ENCODE measurements at regions not wholly inside any gene's neighbourhood (a gene's known extent, or its start where the extent isn't known, plus 50 kb on each side); places are given as distances from the start of the nearest gene placed in this dataset.

GRCh38 chrX:45711231-45711630 is 510.6 kb upstream of the DIPK2B start:
- Histone ChIP-seq H3K36me3 (ENCODE audit: control insufficient read depth, insufficient read depth, low read length) (no peaks in the 10 kb centered on the region), H3K27me3 (ENCODE audit: control insufficient read depth, insufficient read depth, low read length) (no peaks in the 10 kb centered on the region), H3K4me3 (ENCODE audit: low read depth, low read length) (no peak overlapping the region)
- no peak for TF ChIP-seq CTCF (IDR thresholded peaks at IDR 0.05; ENCODE audit: insufficient read depth, low read depth, low read length)
- no peak for DNase-seq (ENCODE audit: low read depth)
- ChIA-PET POLR2A (interaction anchor here (1.0 kb wide), 1 partner anchor 195 kb away, joined by 5 read pairs; no protein-coding TSS in a partner anchor), CTCF (interaction anchor here (0.8 kb wide), 1 partner anchor 58 kb away, joined by 4 read pairs; no protein-coding TSS in a partner anchor)

- Histone ChIP-seq H3K4me3 (ENCODE audit: low read depth, low read length) (no peak overlapping the region), H3K27me3 (ENCODE audit: control insufficient read depth, insufficient read depth, low read length) (no peaks in the 10 kb centered on the region), H3K36me3 (ENCODE audit: control insufficient read depth, insufficient read depth, low read length) (no peaks in the 10 kb centered on the region)
- DNase-seq (ENCODE audit: low read depth) = peak; percentile 89
- POLR2A ChIA-PET = interaction anchor here (0.8 to 1.1 kb wide), 4 partner anchors 41 to 230 kb away, joined by 3 to 5 read pairs (median 4); no protein-coding TSS in a partner anchor
- CTCF ChIA-PET = interaction anchor here (0.8 to 1.5 kb wide), 4 partner anchors 10 to 388 kb away, joined by 3 to 4 read pairs (median 3); no protein-coding TSS in a partner anchor
- no peak for TF ChIP-seq CTCF (IDR thresholded peaks at IDR 0.05; ENCODE audit: insufficient read depth, low read depth, low read length)
These were observed 509.6 kb upstream of the DIPK2B start for GRCh38 chrX:45710081-45710801.

- ChIA-PET CTCF (interaction anchor here (0.6 to 1.5 kb wide), 3 partner anchors 9 to 1030 kb away, joined by 3 to 4 read pairs (median 3); no protein-coding TSS in a partner anchor), POLR2A (no interaction called here)
These were observed 508.7 kb upstream of the DIPK2B start for GRCh38 chrX:45709381-45709780.

GRCh38 chrX:45699158-45699557 is 498.5 kb upstream of the DIPK2B start:
- DNase-seq (ENCODE audit: low read depth) = no peak
- H3K36me3 ChIP-seq (ENCODE audit: control insufficient read depth, insufficient read depth, low read length) = no peaks in the 10 kb centered on the region
- no peak overlapping the region for H3K4me3 ChIP-seq (ENCODE audit: low read depth, low read length)
- ChIA-PET CTCF (no interaction called here), POLR2A (interaction anchor here (0.6 kb wide), 1 partner anchor 9 kb away, joined by 4 read pairs; no protein-coding TSS in a partner anchor)
- H3K27me3 ChIP-seq (ENCODE audit: control insufficient read depth, insufficient read depth, low read length) = no peaks in the 10 kb centered on the region
- TF ChIP-seq CTCF (IDR thresholded peaks at IDR 0.05; ENCODE audit: insufficient read depth, low read depth, low read length) = no peak

More at GRCh38 chrX:45709381-45709780, 508.7 kb upstream of the DIPK2B start:
- DNase-seq (ENCODE audit: low read depth) = no peak
- no peaks in the 10 kb centered on the region for H3K27me3 ChIP-seq (ENCODE audit: control insufficient read depth, insufficient read depth, low read length)
- no peak overlapping the region for H3K4me3 ChIP-seq (ENCODE audit: low read depth, low read length)
- no peaks in the 10 kb centered on the region for H3K36me3 ChIP-seq (ENCODE audit: control insufficient read depth, insufficient read depth, low read length)
- TF ChIP-seq CTCF (IDR thresholded peaks at IDR 0.05; ENCODE audit: insufficient read depth, low read depth, low read length) = no peak

- no peak for DNase-seq (ENCODE audit: low read depth)
- TF ChIP-seq CTCF (IDR thresholded peaks at IDR 0.05; ENCODE audit: insufficient read depth, low read depth, low read length) = no peak
- ChIA-PET CTCF (no interaction called here), POLR2A (interaction anchor here (0.6 kb wide), 1 partner anchor 75 kb away, joined by 3 read pairs; no protein-coding TSS in a partner anchor)
- Histone ChIP-seq H3K36me3 (ENCODE audit: control insufficient read depth, insufficient read depth, low read length) (no peaks in the 10 kb centered on the region), H3K4me3 (ENCODE audit: low read depth, low read length) (no peak overlapping the region), H3K27me3 (ENCODE audit: control insufficient read depth, insufficient read depth, low read length) (no peaks in the 10 kb centered on the region)
These were observed 496.9 kb upstream of the DIPK2B start for GRCh38 chrX:45697591-45697990.

All from BJ (cell line).